ENCODE measurements at regions not wholly inside any gene's neighbourhood (a gene's known extent, or its start where the extent isn't known, plus 50 kb on each side); places are given as distances from the start of the nearest gene placed in this dataset.

GRCh38 chr5:144017119-144017518 lies 153.3 kb downstream of the YIPF5 start:
- no peak for TF ChIP-seq CTCF (IDR thresholded peaks at IDR 0.05; ENCODE audit: insufficient read depth, low read depth, low read length)
- no peak for TF ChIP-seq EZH2 (IDR thresholded peaks at IDR 0.05; ENCODE audit: insufficient read depth, low read length)
